Retinal pigment epithelial cell (primary cell): ENCODE measurements at regions not wholly inside any gene's neighbourhood (a gene's known extent, or its start where the extent isn't known, plus 50 kb on each side); places are given as distances from the start of the nearest gene placed in this dataset.
"Not testable (repeated sequence)": the region's sequence is repeated elsewhere in the genome, so short reads cannot be mapped to it uniquely, and the experiment has no call there.

Experiments
- DNase-seq: peaks from one replicate; pipeline ENCODE4 v3.0.0-alpha.2; 2010; ENCODE audit warnings: low read depth
- H3K4me3 ChIP-seq: 2 replicates; pipeline ENCODE4 v1.5.1; 2011; ENCODE audit warnings: mild to moderate bottlenecking, low read length, control low read depth, moderate library complexity
- CTCF ChIP-seq: conservative IDR thresholded peaks from 2 replicates; pipeline ENCODE4 v1.5.1; 2011; ENCODE audit warnings: low read depth, low read length, control low read depth, inconsistent platforms

GRCh38 chr9:102237094-102237493, 498.6 kb upstream of the GRIN3A start:
- H3K4me3 ChIP-seq, result no peak overlapping the region
- DNase-seq, result no peak
- no peak for TF ChIP-seq CTCF

- not testable (repeated sequence) for H3K4me3 ChIP-seq, DNase-seq
These were observed 489.0 kb upstream of the GRIN3A start for GRCh38 chr9:102227416-102227815.

GRCh38 chr9:102225841-102226441, 487.5 kb upstream of the GRIN3A start:
- H3K4me3 ChIP-seq, result no peak overlapping the region
- DNase-seq, result no peak
- no peak for TF ChIP-seq CTCF

GRCh38 chr9:102223320-102224136, 485.1 kb upstream of the GRIN3A start:
- not testable (repeated sequence) for H3K4me3 ChIP-seq, DNase-seq

- DNase-seq, result no peak
- H3K4me3 ChIP-seq, result no peak overlapping the region
- no peak for TF ChIP-seq CTCF
These were observed 470.7 kb upstream of the GRIN3A start for GRCh38 chr9:102209176-102209575.

- TF ChIP-seq CTCF, result no peak
- no peak overlapping the region for H3K4me3 ChIP-seq
- no peak for DNase-seq
These were observed 468.0 kb upstream of the GRIN3A start for GRCh38 chr9:102206432-102206831.

- no peak for DNase-seq
- no peak overlapping the region for H3K4me3 ChIP-seq
- TF ChIP-seq CTCF, result no peak
These were observed 466.8 kb upstream of the GRIN3A start for GRCh38 chr9:102205251-102205650.

- DNase-seq, result no peak
- no peak for TF ChIP-seq CTCF
- H3K4me3 ChIP-seq, result no peak overlapping the region
These were observed 463.7 kb upstream of the GRIN3A start for GRCh38 chr9:102202126-102202525.
